Activated T-cell treated with anti-CD3 and anti-CD28 coated beads, Interleukin-2, amount 50 U/mL, for 48 hours (primary cell): ENCODE measurements at regions not wholly inside any gene's neighbourhood (a gene's known extent, or its start where the extent isn't known, plus 50 kb on each side); places are given as distances from the start of the nearest gene placed in this dataset.

Experiments
- DNase-seq, 2 experiments: peaks; one replicate each; pipeline ENCODE4 v3.0.0-alpha.2; 2020

DNA sequence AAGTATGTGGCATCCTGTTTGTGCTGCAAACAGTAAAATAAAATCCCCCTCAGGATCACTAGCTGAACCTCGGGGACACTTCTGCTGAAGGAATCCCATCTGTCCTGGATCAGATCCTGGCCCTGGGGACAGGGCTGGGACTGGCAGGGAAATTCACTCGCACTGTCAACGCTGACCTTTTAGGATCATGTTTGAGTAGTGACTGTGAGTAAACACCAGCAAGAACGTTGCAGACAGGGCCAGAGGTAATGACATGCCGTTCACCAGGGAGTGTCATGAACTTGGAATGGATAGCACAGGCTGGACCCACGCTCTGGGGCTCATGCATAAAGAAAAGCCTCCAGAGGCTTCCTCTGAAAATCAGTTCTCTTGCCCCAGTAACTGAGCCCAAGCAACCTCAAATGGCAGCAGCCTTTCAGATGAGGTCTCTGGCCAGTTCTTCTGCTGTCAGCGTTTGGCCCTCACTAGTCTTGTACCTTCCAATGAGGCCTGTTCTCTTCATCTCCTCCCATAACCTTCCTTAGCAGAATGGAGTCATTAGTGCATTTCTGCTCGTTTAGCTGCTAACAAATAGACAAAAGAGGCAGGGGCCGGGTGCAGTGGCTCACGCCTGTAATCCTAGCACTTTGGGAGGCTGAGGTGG is 51.0 kb upstream of the BARX2 start:
- no peak for DNase-seq

- no peak for DNase-seq
Measured at GRCh38 chr11:129323896-129324502, 51.6 kb upstream of the BARX2 start.

GRCh38 chr11:129322941-129323340 is 52.7 kb upstream of the BARX2 start:
- DNase-seq: no peak

DNA sequence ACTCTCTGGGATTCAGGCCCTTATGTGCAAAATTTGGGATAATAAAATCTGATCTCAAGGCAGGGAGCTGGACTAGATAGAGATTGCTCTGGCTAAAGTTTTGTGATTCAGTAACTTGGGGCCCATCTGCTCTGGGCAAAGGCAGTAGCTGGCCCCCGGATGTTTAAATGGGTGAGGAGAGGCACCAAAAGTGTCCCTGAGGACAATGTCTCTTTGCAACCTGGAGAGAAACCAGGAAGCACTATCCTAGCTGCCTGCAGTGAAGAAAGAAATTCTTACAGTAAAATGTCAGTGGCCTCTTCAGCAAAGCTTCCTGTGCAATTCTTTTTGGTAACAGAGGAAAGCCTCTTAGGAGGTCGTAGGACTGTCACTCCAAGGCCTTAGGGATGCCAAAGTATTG is 54.6 kb upstream of the BARX2 start:
- no peak for DNase-seq

GRCh38 chr11:129320494-129320893 is 55.2 kb upstream of the BARX2 start:
- DNase-seq: no peak

DNA sequence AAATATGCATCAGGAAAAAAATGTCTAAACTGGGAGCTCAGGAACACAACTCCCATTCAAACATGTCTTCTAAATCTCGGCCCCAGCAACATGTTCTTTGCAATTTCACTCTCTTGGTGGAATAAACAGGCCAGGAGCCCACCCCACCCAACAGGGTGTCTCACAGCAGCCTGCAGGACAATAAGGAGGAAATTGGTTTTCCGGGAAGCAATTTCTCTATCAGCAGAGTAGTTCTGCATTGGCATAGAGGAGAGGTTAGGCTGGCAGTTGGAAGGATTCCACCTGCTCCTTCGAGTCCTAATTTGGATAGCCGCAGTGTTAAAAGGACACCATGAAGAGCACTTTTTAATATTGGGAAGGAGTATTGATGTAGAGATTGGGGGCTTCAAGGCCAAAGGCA is 55.9 kb upstream of the BARX2 start:
- no peak for DNase-seq

GRCh38 chr11:129319201-129319600 is 56.4 kb upstream of the BARX2 start:
- no peak for DNase-seq

- no peak for DNase-seq
Measured at GRCh38 chr11:129317571-129317970, 58.1 kb upstream of the BARX2 start.

DNA sequence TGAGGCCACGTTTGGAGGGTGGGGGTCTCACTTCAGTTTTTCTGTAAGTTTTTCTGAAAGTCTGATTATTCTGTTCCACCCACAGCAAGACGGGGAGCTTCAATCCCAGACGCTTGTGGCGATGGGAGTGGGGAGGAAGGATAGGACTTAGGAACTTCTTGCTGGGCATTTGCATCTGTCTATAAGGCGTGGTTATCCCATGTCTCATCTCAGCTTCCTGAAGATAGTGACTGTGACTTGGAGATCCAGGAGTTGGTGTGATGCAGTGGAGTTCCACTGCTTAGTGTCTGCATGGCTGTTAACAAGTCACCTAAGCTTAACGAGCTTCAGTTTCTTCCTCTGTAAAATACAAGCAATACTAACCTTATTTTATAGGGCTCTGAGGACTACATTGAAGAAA is 58.9 kb upstream of the BARX2 start:
- no peak for DNase-seq

DNA sequence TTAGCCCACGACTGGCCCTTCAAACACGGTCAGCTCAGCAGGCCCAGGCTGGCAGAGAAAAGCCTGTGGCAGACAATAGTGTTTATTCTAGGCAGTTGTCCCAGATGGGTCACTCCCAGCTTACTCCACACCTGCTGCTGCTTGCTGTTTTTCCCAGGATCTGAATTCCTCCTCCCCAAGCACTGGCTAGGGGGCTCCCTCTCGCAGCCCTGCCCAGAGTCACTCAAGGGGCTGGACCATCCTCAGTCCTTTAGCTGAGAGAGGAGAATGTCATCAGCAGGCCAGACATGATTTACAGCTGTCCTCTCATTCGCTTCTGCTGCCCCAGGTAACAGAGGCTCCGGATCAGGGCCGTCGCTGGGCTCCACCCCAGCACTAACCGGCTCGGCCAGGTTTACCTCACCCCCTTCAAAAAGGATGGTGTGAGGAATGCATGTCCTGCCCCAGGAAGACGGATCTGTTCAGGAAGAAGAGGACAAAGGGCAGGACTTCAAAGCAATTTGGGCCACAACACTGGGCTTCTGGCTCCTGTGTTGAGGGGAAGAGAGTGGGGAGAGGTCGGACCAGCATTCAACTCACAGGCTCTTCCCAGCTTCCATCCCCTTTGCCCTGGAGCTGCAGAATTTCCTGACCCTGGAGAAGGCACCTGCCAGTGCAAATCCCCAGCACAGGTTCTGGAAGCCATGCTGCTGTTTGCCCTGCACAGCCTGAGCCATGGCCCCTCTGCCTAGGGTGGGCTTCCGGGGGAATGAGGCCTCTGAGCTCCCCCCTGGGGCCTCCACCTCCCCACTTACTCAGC is 59.7 kb upstream of the BARX2 start:
- DNase-seq: no peak

DNA sequence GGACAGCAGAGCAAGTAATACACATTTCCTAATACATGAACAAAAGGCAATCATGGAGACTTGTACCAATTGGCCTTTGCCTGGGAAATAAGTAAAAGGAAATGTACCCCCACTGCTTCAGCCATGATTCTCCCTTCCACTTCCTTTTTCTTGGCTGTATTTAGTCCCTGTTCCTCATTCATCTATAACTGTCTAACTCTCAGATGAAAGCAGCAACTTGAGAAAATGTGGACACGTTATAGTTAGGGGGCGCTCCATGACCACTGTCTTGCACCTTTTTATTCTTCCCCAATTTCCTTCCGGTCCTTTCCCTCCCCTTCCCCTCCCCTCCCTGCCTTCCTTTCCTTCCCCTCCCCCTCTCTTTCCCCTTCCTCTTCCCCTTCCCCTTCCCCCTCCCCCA is 61.3 kb upstream of the BARX2 start:
- DNase-seq: no peak

DNA sequence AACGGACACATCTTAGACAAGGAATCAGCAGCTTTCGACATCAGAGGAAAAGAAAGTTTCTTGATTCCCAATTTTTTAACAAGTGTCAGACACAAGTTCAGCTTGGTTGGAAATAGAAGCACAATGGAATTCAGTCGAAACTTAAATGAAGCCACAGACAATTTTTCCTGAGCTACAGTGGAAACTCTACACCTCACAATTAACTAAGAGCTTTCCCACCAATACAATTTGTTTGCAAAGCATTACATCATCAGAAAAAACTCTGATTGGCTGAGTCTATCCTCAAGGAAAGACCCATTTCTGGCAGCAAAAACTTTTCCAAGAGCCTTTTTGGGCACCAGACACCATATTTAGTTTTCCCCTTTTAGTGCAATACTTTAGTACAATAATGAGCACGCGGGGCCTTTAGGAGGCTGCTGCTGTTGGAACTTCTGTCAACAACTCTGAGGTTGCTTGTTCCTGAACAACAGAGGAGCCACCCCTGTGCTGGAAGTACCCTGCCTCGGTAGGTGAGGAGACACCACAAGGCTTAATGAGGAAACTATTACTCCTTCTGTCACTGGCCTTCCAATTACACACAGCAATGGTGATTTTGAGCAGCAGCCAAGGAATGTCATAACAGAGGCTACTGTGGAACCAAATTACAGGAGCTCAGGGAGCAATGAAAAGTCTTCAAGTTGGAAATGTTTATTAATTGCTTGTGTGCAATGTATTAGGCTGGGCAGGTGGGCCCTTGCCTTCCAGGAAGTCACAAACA is 61.9 kb upstream of the BARX2 start:
- DNase-seq: no peak

GRCh38 chr11:129312730-129313503 is 62.7 kb upstream of the BARX2 start:
- DNase-seq: no peak

DNA sequence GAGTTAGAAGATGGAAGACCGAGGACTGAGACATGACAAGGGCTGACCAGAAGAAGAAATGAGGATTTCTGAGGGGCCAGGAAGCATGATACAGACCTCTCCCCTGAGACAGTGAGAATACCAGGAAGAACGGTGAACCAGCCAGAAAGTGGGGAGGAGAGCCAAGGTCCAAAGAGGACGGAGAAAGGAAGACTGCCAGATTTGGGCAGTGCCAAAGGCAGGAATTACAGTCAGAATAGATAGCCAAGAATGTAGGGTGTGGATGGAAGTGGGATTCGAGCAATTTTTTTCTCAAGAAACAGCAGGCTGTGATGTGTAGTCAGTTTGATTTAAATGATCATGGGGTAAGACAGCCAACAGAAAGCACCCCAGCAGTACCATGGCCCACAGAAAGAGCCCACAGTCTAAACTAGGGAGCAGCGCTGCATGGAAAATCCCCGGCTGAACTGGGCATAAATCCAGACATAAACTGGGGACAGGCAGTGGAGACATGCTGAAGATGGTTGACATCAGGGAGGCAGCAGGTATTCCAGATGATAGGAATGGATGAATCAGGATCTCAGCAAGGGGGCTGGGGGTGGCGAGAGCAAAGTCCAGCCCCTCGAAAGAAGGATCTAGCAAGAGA is 67.3 kb upstream of the BARX2 start:
- DNase-seq: no peak

- DNase-seq: no peak
Measured at GRCh38 chr11:129307162-129307561, 68.5 kb upstream of the BARX2 start.

- no peak for DNase-seq
Measured at GRCh38 chr11:129302386-129303101, 73.1 kb upstream of the BARX2 start.

GRCh38 chr11:129300099-129300498 is 75.5 kb upstream of the BARX2 start:
- no peak for DNase-seq

DNA sequence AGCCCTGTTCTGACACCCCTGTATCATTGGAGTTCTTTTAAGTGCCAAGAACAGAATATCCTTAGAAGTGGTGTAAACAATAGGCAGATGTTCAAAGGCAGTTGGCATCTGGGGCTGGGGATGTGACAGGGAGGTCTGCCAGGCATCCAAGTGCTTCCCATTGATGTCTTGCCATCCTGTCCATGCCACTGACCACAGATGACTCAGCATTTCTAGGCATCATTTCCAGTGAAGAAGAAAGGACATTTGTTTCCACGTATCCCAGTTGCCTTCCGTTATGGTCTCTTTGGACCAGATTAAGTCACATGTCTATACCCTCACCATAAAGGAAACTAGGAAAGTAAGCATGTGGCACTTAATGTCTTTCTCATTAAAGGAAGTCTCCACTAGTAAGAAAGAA is 76.7 kb upstream of the BARX2 start:
- no peak for DNase-seq

DNA sequence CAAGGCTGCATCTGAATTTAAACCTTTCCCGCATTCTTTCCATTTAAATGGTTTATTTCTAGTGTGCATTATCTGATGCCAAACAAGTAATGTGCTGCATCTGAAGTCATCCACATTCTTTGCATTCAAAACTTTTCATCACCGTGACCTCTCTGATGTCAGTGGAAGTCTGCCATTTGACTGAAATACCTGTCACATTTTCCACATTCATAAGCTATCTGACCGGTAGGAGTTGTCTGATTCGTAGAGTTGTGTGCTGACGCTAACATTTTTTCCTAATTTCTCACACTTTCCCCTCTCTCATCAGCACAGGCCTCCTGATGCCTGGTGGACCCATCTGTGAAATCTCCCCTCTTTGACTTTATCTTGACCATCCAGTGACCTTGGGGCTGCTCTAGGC is 79.9 kb upstream of the BARX2 start:
- DNase-seq: no peak

DNA sequence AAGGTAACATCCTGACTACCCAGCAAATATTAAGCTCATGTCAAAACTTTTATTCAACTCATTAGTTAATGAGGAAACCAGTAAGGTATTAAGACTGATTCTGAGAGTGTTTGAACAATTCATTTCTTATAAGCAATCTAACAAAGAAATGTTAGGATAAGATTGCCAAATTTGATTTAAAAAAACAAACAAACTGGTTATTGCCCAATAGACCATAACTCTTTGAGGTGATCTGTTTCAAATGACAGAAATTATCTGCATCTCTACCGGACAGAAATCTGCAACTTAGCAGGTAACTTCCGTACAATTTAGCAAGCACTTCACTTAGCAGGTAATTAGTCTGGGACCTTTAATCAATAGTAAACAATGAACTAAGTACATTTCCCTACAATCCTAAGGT is 82.9 kb upstream of the BARX2 start:
- no peak for DNase-seq

DNA sequence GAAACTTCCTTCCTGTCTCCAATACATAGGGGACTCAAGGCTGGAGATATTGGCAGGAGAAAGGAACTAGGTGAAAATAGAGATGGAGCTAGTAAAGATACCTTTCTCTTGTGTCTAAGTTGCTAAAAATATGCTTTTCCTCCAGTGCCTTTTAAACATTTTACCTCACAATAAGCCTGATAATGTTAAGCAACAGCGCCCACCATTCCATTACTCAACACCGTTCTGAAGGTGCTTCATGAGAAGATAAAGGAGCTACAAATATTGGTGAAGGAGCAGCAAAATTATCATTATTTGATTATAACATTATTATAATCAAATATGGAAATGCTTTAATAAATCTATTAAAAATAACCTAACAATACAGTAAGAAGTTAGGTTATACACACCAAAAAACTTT is 83.6 kb upstream of the BARX2 start:
- no peak for DNase-seq

DNA sequence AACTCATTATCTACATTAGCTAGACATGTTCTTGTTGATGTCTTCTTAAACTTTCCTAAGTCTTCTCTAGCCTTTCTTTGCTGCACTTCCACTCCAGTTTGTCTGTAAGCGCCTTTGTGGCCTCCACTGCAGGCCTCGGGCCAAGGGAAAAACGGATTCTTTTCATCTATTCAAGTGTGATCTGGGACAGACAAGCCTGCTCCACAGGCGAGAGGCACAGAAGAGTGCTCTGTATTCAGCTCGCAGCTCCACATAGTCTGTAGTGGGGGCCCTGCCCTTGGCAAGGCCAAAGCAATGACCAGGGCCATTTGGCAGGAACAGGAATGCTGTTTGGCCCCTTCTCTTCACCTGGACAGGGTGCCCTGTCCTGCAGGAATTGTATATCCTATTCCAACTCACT is 84.1 kb upstream of the BARX2 start:
- DNase-seq: no peak
